ENCODE measurements at regions not wholly inside any gene's neighbourhood (a gene's known extent, or its start where the extent isn't known, plus 50 kb on each side); places are given as distances from the start of the nearest gene placed in this dataset.

DNA sequence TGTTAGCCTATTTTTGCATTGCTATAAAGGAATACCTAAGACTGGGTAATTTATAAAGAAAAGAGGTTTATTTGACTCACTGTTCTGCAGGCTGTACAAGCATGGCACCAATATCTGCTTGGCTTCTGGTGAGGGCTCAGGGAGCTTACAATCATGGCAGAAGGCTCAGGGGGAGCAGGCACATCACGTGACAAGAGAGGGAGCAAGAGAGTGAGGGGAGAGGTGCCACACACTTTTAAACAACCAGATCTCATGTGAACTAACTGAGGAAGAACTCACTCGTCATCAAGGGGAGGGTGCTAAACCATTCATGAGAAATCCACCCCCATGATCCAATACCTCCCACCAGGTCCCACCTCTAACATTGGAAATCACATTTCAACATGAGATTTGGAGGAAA is 73.9 kb upstream of the ADCY1 start:
- no peak overlapping the region for H3K9ac ChIP-seq (ENCODE audit: low read length in 3 of 3)
- no peaks in the 10 kb centered on the region for H3K36me3 ChIP-seq (ENCODE audit: control insufficient read depth in 2 of 3, insufficient read depth in 3 of 3, low read length in 3 of 3)
- H3K4me1 ChIP-seq (ENCODE audit: control insufficient read depth in 2 of 3, insufficient read depth in 2 of 3, low read depth in 1 of 3, low read length in 3 of 3): no peaks in the 10 kb centered on the region
- no peaks in the 10 kb centered on the region for H3K27me3 ChIP-seq (ENCODE audit: control insufficient read depth, insufficient read depth, low read length)
- intact Hi-C loops (cut with DNase I): no loop called here
- no peak for FAIRE-seq
- no peak for DNase-seq
- no peak overlapping the region for H3K4me3 ChIP-seq (ENCODE audit: low read length in 3 of 3)
- no peaks in the 10 kb centered on the region for H3K9me3 ChIP-seq (ENCODE audit: control insufficient read depth in 2 of 3, insufficient read depth in 1 of 3, low read length in 3 of 3)
- H3K27ac ChIP-seq (ENCODE audit: low read depth in 2 of 2, low read length in 2 of 2): no peak overlapping the region
- TF ChIP-seq, protein P1, sequence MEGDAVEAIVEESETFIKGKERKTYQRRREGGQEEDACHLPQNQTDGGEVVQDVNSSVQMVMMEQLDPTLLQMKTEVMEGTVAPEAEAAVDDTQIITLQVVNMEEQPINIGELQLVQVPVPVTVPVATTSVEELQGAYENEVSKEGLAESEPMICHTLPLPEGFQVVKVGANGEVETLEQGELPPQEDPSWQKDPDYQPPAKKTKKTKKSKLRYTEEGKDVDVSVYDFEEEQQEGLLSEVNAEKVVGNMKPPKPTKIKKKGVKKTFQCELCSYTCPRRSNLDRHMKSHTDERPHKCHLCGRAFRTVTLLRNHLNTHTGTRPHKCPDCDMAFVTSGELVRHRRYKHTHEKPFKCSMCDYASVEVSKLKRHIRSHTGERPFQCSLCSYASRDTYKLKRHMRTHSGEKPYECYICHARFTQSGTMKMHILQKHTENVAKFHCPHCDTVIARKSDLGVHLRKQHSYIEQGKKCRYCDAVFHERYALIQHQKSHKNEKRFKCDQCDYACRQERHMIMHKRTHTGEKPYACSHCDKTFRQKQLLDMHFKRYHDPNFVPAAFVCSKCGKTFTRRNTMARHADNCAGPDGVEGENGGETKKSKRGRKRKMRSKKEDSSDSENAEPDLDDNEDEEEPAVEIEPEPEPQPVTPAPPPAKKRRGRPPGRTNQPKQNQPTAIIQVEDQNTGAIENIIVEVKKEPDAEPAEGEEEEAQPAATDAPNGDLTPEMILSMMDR (IDR thresholded peaks at IDR 0.05; ENCODE audit: borderline replicate concordance, extremely low read depth, insufficient read depth): no peak

DNA sequence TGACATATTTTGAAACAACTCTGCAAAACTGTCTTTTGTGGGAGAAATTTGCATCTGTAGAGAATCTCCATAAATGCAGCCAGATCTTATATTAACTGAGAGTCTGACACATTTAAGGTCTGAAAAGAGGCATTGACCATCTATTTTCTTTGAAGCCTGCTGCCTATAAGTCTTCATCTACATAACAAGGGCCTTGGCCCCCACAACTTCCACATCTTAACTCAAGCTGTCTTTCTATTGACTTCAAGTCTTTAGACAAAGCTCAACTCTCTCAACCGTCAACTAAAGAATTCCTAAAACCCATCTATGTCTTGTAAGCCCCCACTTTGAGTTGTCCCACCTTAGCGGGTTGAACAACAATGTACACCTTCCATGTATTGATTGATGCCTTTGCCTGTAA is 72.4 kb upstream of the ADCY1 start:
- Histone ChIP-seq H3K9ac (ENCODE audit: low read length in 3 of 3) (no peak overlapping the region), H3K9me3 (ENCODE audit: control insufficient read depth in 2 of 3, insufficient read depth in 1 of 3, low read length in 3 of 3) (peaks cover 0 to 9% (median 0%) of the 10 kb centered on the region in 3 donors), H3K4me1 (ENCODE audit: control insufficient read depth in 2 of 3, insufficient read depth in 2 of 3, low read depth in 1 of 3, low read length in 3 of 3) (no peaks in the 10 kb centered on the region), H3K36me3 (ENCODE audit: control insufficient read depth in 2 of 3, insufficient read depth in 3 of 3, low read length in 3 of 3) (no peaks in the 10 kb centered on the region), H3K27ac (ENCODE audit: low read depth in 2 of 2, low read length in 2 of 2) (no peak overlapping the region), H3K4me3 (ENCODE audit: low read length in 3 of 3) (no peak overlapping the region), H3K27me3 (ENCODE audit: control insufficient read depth, insufficient read depth, low read length) (no peaks in the 10 kb centered on the region)
- intact Hi-C loops (cut with DNase I): no loop called here
- TF ChIP-seq, protein P1 (IDR thresholded peaks at IDR 0.05; ENCODE audit: borderline replicate concordance, extremely low read depth, insufficient read depth): no peak
- DNase-seq (no peak), FAIRE-seq (no peak)

DNA sequence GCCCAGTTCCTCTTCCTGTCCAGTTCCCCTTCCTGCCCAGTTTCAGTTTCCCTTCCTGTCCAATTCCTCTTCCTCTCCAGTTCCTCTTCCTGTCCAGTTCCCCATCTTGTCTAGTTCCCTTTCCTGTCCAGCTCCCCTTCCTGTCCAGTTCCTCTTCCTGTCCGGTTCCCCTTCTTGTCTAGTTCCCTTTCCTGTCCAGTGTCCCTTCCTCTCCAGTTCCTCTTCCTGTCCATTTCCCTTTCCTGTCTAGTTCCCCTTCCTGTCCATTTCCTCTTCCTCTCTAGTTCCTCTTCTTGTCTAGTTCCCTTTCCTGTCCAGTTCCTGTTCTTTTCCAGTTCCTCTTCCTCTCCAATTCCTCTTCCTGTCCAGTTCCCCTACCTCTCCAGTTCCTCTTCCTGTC is 68.1 kb upstream of the ADCY1 start:
- H3K4me3 ChIP-seq (ENCODE audit: low read length in 3 of 3): no peak overlapping the region
- intact Hi-C loops (cut with DNase I): no loop called here
- FAIRE-seq (no peak), DNase-seq (no peak)
- H3K27ac ChIP-seq (ENCODE audit: low read depth in 2 of 2, low read length in 2 of 2): no peak overlapping the region
- H3K9ac ChIP-seq (ENCODE audit: low read length in 3 of 3): no peak overlapping the region
- H3K4me1 ChIP-seq (ENCODE audit: control insufficient read depth in 2 of 3, insufficient read depth in 2 of 3, low read depth in 1 of 3, low read length in 3 of 3): no peaks in the 10 kb centered on the region
- H3K9me3 ChIP-seq (ENCODE audit: control insufficient read depth in 2 of 3, insufficient read depth in 1 of 3, low read length in 3 of 3): peaks cover 0 to 13% (median 5%) of the 10 kb centered on the region in 3 donors
- TF ChIP-seq, protein P1 (IDR thresholded peaks at IDR 0.05; ENCODE audit: borderline replicate concordance, extremely low read depth, insufficient read depth): no peak
- H3K36me3 ChIP-seq (ENCODE audit: control insufficient read depth in 2 of 3, insufficient read depth in 3 of 3, low read length in 3 of 3): no peaks in the 10 kb centered on the region
- H3K27me3 ChIP-seq (ENCODE audit: control insufficient read depth, insufficient read depth, low read length): no peaks in the 10 kb centered on the region

DNA sequence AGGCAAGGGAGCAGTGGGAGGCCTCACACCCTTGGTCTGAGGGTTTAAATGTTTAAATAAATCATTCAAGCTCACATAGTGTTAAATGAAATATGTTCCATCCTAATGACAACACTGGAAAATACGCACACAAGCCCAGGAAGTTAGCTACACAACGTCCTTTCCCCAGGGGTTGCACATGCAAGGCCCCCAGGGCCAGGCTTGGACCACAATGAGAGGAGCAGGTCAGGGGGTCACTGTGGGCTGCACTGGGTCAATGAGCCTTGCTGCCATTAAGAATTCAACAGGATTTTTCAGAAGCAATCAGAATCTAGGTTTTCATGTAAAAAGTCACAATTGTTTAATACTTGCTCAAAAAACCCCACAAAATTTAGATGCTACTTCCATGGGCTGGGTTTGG is 64.9 kb upstream of the ADCY1 start:
- TF ChIP-seq, protein P1 (IDR thresholded peaks at IDR 0.05; ENCODE audit: borderline replicate concordance, extremely low read depth, insufficient read depth): no peak
- Histone ChIP-seq H3K36me3 (ENCODE audit: control insufficient read depth in 2 of 3, insufficient read depth in 3 of 3, low read length in 3 of 3) (no peaks in the 10 kb centered on the region), H3K27ac (ENCODE audit: low read depth in 2 of 2, low read length in 2 of 2) (no peak overlapping the region), H3K27me3 (ENCODE audit: control insufficient read depth, insufficient read depth, low read length) (no peaks in the 10 kb centered on the region), H3K4me3 (ENCODE audit: low read length in 3 of 3) (no peak overlapping the region), H3K4me1 (ENCODE audit: control insufficient read depth in 2 of 3, insufficient read depth in 2 of 3, low read depth in 1 of 3, low read length in 3 of 3) (no peaks in the 10 kb centered on the region), H3K9ac (ENCODE audit: low read length in 3 of 3) (no peak overlapping the region), H3K9me3 (ENCODE audit: control insufficient read depth in 2 of 3, insufficient read depth in 1 of 3, low read length in 3 of 3) (peaks cover 0 to 13% (median 5%) of the 10 kb centered on the region in 3 donors)
- intact Hi-C loops (cut with DNase I): no loop called here
- FAIRE-seq (no peak), DNase-seq (no peak)

All from kidney (tissue), 13 donors.